ENCODE measurements at regions not wholly inside any gene's neighbourhood (a gene's known extent, or its start where the extent isn't known, plus 50 kb on each side); places are given as distances from the start of the nearest gene placed in this dataset.

- H3K4me1 Mint-ChIP-seq (ENCODE audit: low read depth) = no peaks in the 10 kb centered on the region
- H3K9me3 Mint-ChIP-seq (ENCODE audit: low read depth) = peaks cover 13% of the 10 kb centered on the region
- H3K27me3 Mint-ChIP-seq (ENCODE audit: low read depth) = peaks cover 23% of the 10 kb centered on the region
- H3K36me3 Mint-ChIP-seq (ENCODE audit: low read depth) = no peaks in the 10 kb centered on the region
- TF ChIP-seq, protein P1, sequence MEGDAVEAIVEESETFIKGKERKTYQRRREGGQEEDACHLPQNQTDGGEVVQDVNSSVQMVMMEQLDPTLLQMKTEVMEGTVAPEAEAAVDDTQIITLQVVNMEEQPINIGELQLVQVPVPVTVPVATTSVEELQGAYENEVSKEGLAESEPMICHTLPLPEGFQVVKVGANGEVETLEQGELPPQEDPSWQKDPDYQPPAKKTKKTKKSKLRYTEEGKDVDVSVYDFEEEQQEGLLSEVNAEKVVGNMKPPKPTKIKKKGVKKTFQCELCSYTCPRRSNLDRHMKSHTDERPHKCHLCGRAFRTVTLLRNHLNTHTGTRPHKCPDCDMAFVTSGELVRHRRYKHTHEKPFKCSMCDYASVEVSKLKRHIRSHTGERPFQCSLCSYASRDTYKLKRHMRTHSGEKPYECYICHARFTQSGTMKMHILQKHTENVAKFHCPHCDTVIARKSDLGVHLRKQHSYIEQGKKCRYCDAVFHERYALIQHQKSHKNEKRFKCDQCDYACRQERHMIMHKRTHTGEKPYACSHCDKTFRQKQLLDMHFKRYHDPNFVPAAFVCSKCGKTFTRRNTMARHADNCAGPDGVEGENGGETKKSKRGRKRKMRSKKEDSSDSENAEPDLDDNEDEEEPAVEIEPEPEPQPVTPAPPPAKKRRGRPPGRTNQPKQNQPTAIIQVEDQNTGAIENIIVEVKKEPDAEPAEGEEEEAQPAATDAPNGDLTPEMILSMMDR (IDR thresholded peaks at IDR 0.05) = no peak
- no peak for DNase-seq (ENCODE audit: low spot score)
- H3K27ac Mint-ChIP-seq (ENCODE audit: unreplicated experiment) = no peak overlapping the region
- no peak overlapping the region for H3K4me3 Mint-ChIP-seq (ENCODE audit: unreplicated experiment)
These were observed 155.6 kb upstream of the NCAM1 start for GRCh38 chr11:112805658-112806057.

GRCh38 chr11:112806256-112806655, 155.0 kb upstream of the NCAM1 start:
- Mint-ChIP-seq H3K4me3 (ENCODE audit: unreplicated experiment) (no peak overlapping the region), H3K9me3 (ENCODE audit: low read depth) (peaks cover 17% of the 10 kb centered on the region), H3K27me3 (ENCODE audit: low read depth) (peaks cover 23% of the 10 kb centered on the region), H3K27ac (ENCODE audit: unreplicated experiment) (no peak overlapping the region), H3K36me3 (ENCODE audit: low read depth) (no peaks in the 10 kb centered on the region), H3K4me1 (ENCODE audit: low read depth) (no peaks in the 10 kb centered on the region)
- no peak for DNase-seq (ENCODE audit: low spot score)
- TF ChIP-seq, protein P1 (IDR thresholded peaks at IDR 0.05) = no peak

DNA sequence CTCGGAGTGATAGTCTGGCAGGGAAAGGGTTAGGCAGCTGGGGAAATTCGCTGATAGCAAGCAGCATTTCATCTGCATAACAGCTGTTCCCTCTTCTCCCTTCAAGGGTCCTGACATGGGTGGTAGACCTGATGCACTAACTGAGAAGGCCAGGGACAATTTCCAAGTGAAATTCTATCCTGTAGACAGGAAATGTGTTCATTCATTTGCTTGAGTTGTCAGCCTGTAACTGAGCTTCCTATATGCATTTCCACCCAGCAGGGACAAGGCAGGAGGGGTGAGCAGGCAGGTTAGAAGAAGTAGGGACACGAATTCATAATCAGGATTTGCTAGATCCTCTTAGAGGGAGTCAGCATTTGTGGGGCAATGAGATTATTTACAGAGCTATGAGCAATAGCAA, 154.3 kb upstream of the NCAM1 start:
- H3K27ac Mint-ChIP-seq (ENCODE audit: unreplicated experiment) = no peak overlapping the region
- H3K4me3 Mint-ChIP-seq (ENCODE audit: unreplicated experiment) = no peak overlapping the region
- H3K9me3 Mint-ChIP-seq (ENCODE audit: low read depth) = peaks cover 17% of the 10 kb centered on the region
- TF ChIP-seq, protein P1 (IDR thresholded peaks at IDR 0.05) = no peak
- DNase-seq (ENCODE audit: low spot score) = no peak
- no peaks in the 10 kb centered on the region for H3K4me1 Mint-ChIP-seq (ENCODE audit: low read depth)
- H3K27me3 Mint-ChIP-seq (ENCODE audit: low read depth) = peaks cover 23% of the 10 kb centered on the region
- H3K36me3 Mint-ChIP-seq (ENCODE audit: low read depth) = no peaks in the 10 kb centered on the region

DNA sequence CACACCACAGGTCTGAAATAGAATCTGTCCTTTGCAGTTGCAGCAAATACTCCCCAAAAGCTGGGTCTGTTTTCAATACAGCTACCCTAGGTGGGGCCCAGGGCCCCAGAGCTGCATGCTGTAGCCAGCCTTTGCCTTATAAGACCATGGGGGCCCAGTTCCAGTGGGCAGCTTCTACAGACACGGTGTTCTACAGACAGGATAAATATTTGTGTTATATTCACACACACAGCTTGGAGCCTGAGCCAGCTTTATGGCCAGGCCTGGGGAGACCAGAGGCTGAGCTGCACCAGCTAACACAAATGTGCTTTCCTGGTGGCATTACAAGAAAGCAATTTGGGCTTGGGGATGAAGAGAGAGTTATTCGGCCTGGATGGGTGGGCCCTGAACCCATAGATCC, 151.8 kb upstream of the NCAM1 start:
- H3K27me3 Mint-ChIP-seq (ENCODE audit: low read depth) = peaks cover 14% of the 10 kb centered on the region
- H3K36me3 Mint-ChIP-seq (ENCODE audit: low read depth) = no peaks in the 10 kb centered on the region
- H3K9me3 Mint-ChIP-seq (ENCODE audit: low read depth) = peaks cover 10% of the 10 kb centered on the region
- TF ChIP-seq, protein P1 (IDR thresholded peaks at IDR 0.05) = no peak
- no peak overlapping the region for H3K27ac Mint-ChIP-seq (ENCODE audit: unreplicated experiment)
- no peaks in the 10 kb centered on the region for H3K4me1 Mint-ChIP-seq (ENCODE audit: low read depth)
- no peak overlapping the region for H3K4me3 Mint-ChIP-seq (ENCODE audit: unreplicated experiment)
- DNase-seq (ENCODE audit: low spot score) = no peak

- Mint-ChIP-seq H3K36me3 (ENCODE audit: low read depth) (no peaks in the 10 kb centered on the region), H3K27me3 (ENCODE audit: low read depth) (peaks cover 10% of the 10 kb centered on the region), H3K27ac (ENCODE audit: unreplicated experiment) (no peak overlapping the region), H3K9me3 (ENCODE audit: low read depth) (peaks cover 9% of the 10 kb centered on the region), H3K4me1 (ENCODE audit: low read depth) (no peaks in the 10 kb centered on the region), H3K4me3 (ENCODE audit: unreplicated experiment) (no peak overlapping the region)
- TF ChIP-seq, protein P1 (IDR thresholded peaks at IDR 0.05) = no peak
- no peak for DNase-seq (ENCODE audit: low spot score)
These were observed 150.3 kb upstream of the NCAM1 start for GRCh38 chr11:112810951-112811350.

Data from chondrocyte (in vitro differentiated cells).